GM19023 (cell line): ENCODE measurements at regions not wholly inside any gene's neighbourhood (a gene's known extent, or its start where the extent isn't known, plus 50 kb on each side); places are given as distances from the start of the nearest gene placed in this dataset.
"Not testable (repeated sequence)": the region's sequence is repeated elsewhere in the genome, so short reads cannot be mapped to it uniquely, and the experiment has no call there.

Experiments
- ATAC-seq: cut with Tn5 transposase; IDR thresholded peaks from one replicate; pipeline ENCODE4 v1.9.1; 2021; ENCODE audit warnings: mild to moderate bottlenecking, moderate library complexity; ENCODE audit not compliant: unreplicated experiment

- ATAC-seq, result no peak
These were observed 740.2 kb upstream of the NOVA1 start for GRCh38 chr14:27338012-27338411.

GRCh38 chr14:27363036-27363435 is 765.2 kb upstream of the NOVA1 start:
- ATAC-seq, result not testable (repeated sequence)

- no peak for ATAC-seq
These were observed 768.8 kb upstream of the NOVA1 start for GRCh38 chr14:27366596-27366995.

GRCh38 chr14:27367345-27367744 is 769.5 kb upstream of the NOVA1 start:
- ATAC-seq, result no peak

GRCh38 chr14:27370074-27370473 is 772.2 kb upstream of the NOVA1 start:
- ATAC-seq, result no peak

GRCh38 chr14:27370775-27371174 is 772.9 kb upstream of the NOVA1 start:
- ATAC-seq, result no peak

- ATAC-seq, result no peak
These were observed 773.4 kb upstream of the NOVA1 start for GRCh38 chr14:27371209-27371608.

- ATAC-seq, result no peak
These were observed 774.0 kb upstream of the NOVA1 start for GRCh38 chr14:27371868-27372267.

GRCh38 chr14:27372771-27373170 is 774.9 kb upstream of the NOVA1 start:
- no peak for ATAC-seq

- ATAC-seq, result no peak
These were observed 786.3 kb upstream of the NOVA1 start for GRCh38 chr14:27384124-27384523.

- no peak for ATAC-seq
These were observed 788.6 kb upstream of the NOVA1 start for GRCh38 chr14:27386391-27386790.

- no peak for ATAC-seq
These were observed 789.6 kb upstream of the NOVA1 start for GRCh38 chr14:27387463-27387862.

GRCh38 chr14:27389402-27389801 is 791.6 kb upstream of the NOVA1 start:
- ATAC-seq, result no peak

- no peak for ATAC-seq
These were observed 792.3 kb upstream of the NOVA1 start for GRCh38 chr14:27390155-27390554.

- no peak for ATAC-seq
These were observed 793.5 kb upstream of the NOVA1 start for GRCh38 chr14:27391331-27391730.

- no peak for ATAC-seq
These were observed 794.3 kb upstream of the NOVA1 start for GRCh38 chr14:27392153-27392552.

GRCh38 chr14:27409944-27410343 is 812.1 kb upstream of the NOVA1 start:
- no peak for ATAC-seq

GRCh38 chr14:27410981-27411380 is 813.1 kb upstream of the NOVA1 start:
- ATAC-seq, result no peak

- ATAC-seq, result no peak
These were observed 830.0 kb upstream of the NOVA1 start for GRCh38 chr14:27427796-27428195.

- ATAC-seq, result no peak
These were observed 838.3 kb upstream of the NOVA1 start for GRCh38 chr14:27435923-27436670.

GRCh38 chr14:27484633-27485032 is 886.8 kb upstream of the NOVA1 start:
- ATAC-seq, result no peak

GRCh38 chr14:27485193-27485592 is 887.4 kb upstream of the NOVA1 start:
- no peak for ATAC-seq

GRCh38 chr14:27506272-27506671 is 908.4 kb upstream of the NOVA1 start:
- no peak for ATAC-seq
